RCC 7860 (cell line): ENCODE measurements at regions not wholly inside any gene's neighbourhood (a gene's known extent, or its start where the extent isn't known, plus 50 kb on each side); places are given as distances from the start of the nearest gene placed in this dataset.
"Not testable (repeated sequence)": the region's sequence is repeated elsewhere in the genome, so short reads cannot be mapped to it uniquely, and the experiment has no call there.

ENCODE experiments used
- DNase-seq: peaks from one replicate; pipeline ENCODE4 v3.0.0-alpha.2; 2015; ENCODE audit warnings: low spot score
- FAIRE-seq: peaks from 2 replicates; lab custom pipeline; 2012; peaks lifted over from hg19 to GRCh38; lab: Jason Lieb, UNC

- FAIRE-seq (no peak), DNase-seq (no peak)
Measured at GRCh38 chr2:113838744-113839444, 51.0 kb upstream of the ACTR3 start.

GRCh38 chr2:113838277-113838676 is 51.6 kb upstream of the ACTR3 start:
- no peak for FAIRE-seq
- DNase-seq, result no peak

GRCh38 chr2:113834051-113834730 is 55.7 kb upstream of the ACTR3 start:
- DNase-seq (no peak), FAIRE-seq (no peak)

- FAIRE-seq (no peak), DNase-seq (no peak)
Measured at GRCh38 chr2:113832795-113833290, 57.0 kb upstream of the ACTR3 start.

- FAIRE-seq (no peak), DNase-seq (peak; percentile 26)
Measured at GRCh38 chr2:113831161-113831560, 58.7 kb upstream of the ACTR3 start.

- FAIRE-seq (no peak), DNase-seq (no peak)
Measured at GRCh38 chr2:113829761-113830160, 60.1 kb upstream of the ACTR3 start.

GRCh38 chr2:113829270-113829669 is 60.6 kb upstream of the ACTR3 start:
- DNase-seq (no peak), FAIRE-seq (no peak)

GRCh38 chr2:113828049-113828742 is 61.7 kb upstream of the ACTR3 start:
- FAIRE-seq, result no peak
- no peak for DNase-seq

- FAIRE-seq, result no peak
- DNase-seq, result no peak
Measured at GRCh38 chr2:113827426-113827825, 62.5 kb upstream of the ACTR3 start.

GRCh38 chr2:113826346-113827285 is 63.3 kb upstream of the ACTR3 start:
- DNase-seq (no peak), FAIRE-seq (no peak)

GRCh38 chr2:113823716-113824595 is 65.9 kb upstream of the ACTR3 start:
- no peak for FAIRE-seq
- no peak for DNase-seq

- FAIRE-seq (no peak), DNase-seq (peak; percentile 42)
Measured at GRCh38 chr2:113822087-113822815, 65.8 kb upstream of the SLC35F5 start.

- peak; percentile 99 for FAIRE-seq
- peak; percentile 99 for DNase-seq
Measured at GRCh38 chr2:113818382-113818951, 62.0 kb upstream of the SLC35F5 start.

- not testable (repeated sequence) for FAIRE-seq
Measured at GRCh38 chr2:113813396-113813795, 57.0 kb upstream of the SLC35F5 start.

GRCh38 chr2:113812204-113812603 is 55.8 kb upstream of the SLC35F5 start:
- DNase-seq (no peak), FAIRE-seq (no peak)

More at GRCh38 chr2:113813396-113813795, 57.0 kb upstream of the SLC35F5 start:
- DNase-seq, result not testable (repeated sequence)

GRCh38 chr2:113809076-113809736 is 52.8 kb upstream of the SLC35F5 start:
- FAIRE-seq (no peak), DNase-seq (no peak)

- FAIRE-seq, result no peak
- no peak for DNase-seq
Measured at GRCh38 chr2:113807721-113808120, 51.3 kb upstream of the SLC35F5 start.
